DOHH2 (cell line): ENCODE measurements at regions not wholly inside any gene's neighbourhood (a gene's known extent, or its start where the extent isn't known, plus 50 kb on each side); places are given as distances from the start of the nearest gene placed in this dataset.

Experiments
- H3F3A ChIP-seq: fragments of 200-600 bp; sonication (generic), shearing (Covaris generic); 2 replicates; pipeline ENCODE4 v1.6.0; 2016; ENCODE audit warnings: antibody characterized with exemption, mild to moderate bottlenecking; ENCODE audit not compliant: control insufficient read depth, insufficient read depth
- H3K27ac ChIP-seq: fragments of 200-600 bp; sonication (generic); 2 replicates; pipeline ENCODE4 v1.5.1; 2014; ENCODE audit warnings: low read depth, mild to moderate bottlenecking, low read length, moderate library complexity
- H3K27me3 ChIP-seq: fragments of 200-600 bp; sonication (generic); 2 replicates; pipeline ENCODE4 v1.6.1; 2014; ENCODE audit warnings: mild to moderate bottlenecking, low read length, mixed read lengths; ENCODE audit not compliant: control insufficient read depth
- H3K36me3 ChIP-seq: fragments of 200-600 bp; sonication (generic); 2 replicates; pipeline ENCODE4 v1.6.1; 2014; ENCODE audit warnings: mild to moderate bottlenecking, low read length, moderate library complexity, mixed read lengths; ENCODE audit not compliant: control insufficient read depth
- H3K4me1 ChIP-seq: fragments of 200-600 bp; sonication (generic); 2 replicates; pipeline ENCODE4 v1.6.1; 2014; ENCODE audit warnings: mild to moderate bottlenecking, low read length, mixed read lengths; ENCODE audit not compliant: control insufficient read depth
- H3K4me2 ChIP-seq: fragments of 200-600 bp; sonication (generic); 2 replicates; pipeline ENCODE4 v1.6.0; 2014; ENCODE audit warnings: mild to moderate bottlenecking, low read length, moderate library complexity
- H3K4me3 ChIP-seq: fragments of 200-600 bp; sonication (generic); 2 replicates; pipeline ENCODE4 v1.5.1; 2014; ENCODE audit warnings: mild to moderate bottlenecking, low read length, mixed read lengths
- H3K79me2 ChIP-seq: fragments of 200-600 bp; sonication (generic); 2 replicates; pipeline ENCODE4 v1.6.1; 2014; ENCODE audit warnings: mild to moderate bottlenecking, low read length, mixed read lengths; ENCODE audit not compliant: control insufficient read depth
- H3K9me2 ChIP-seq: fragments of 200-600 bp; sonication (generic); replicated peaks from 2 replicates; pipeline ENCODE4 v1.6.1; 2014; ENCODE audit warnings: mild to moderate bottlenecking, low read length, mixed read lengths; ENCODE audit not compliant: control insufficient read depth
- H3K9me3 ChIP-seq: fragments of 200-600 bp; sonication (generic); 2 replicates; pipeline ENCODE4 v1.6.1; 2014; ENCODE audit warnings: antibody characterized with exemption, low read length, mixed read lengths; ENCODE audit not compliant: control insufficient read depth, insufficient read depth
- H4K20me1 ChIP-seq: fragments of 200-600 bp; sonication (generic); 2 replicates; pipeline ENCODE4 v1.6.0; 2014; ENCODE audit warnings: low read depth, mild to moderate bottlenecking, antibody characterized with exemption, low read length, moderate library complexity; ENCODE audit not compliant: control insufficient read depth, insufficient read depth
- CTCF ChIP-seq: fragments of 200-600 bp; sonication (generic); IDR thresholded peaks from one replicate; pipeline ENCODE4 v1.5.1; 2014; ENCODE audit warnings: antibody characterized with exemption, mild to moderate bottlenecking, low read depth, low read length; ENCODE audit not compliant: poor library complexity, severe bottlenecking
- EZH2phosphoT487 ChIP-seq: fragments of 200-600 bp; sonication (generic); IDR thresholded peaks from 2 replicates; pipeline ENCODE4 v1.6.1; 2017; ENCODE audit warnings: borderline replicate concordance, mild to moderate bottlenecking, antibody characterized with exemption, low read length, moderate library complexity, mixed read lengths

DNA sequence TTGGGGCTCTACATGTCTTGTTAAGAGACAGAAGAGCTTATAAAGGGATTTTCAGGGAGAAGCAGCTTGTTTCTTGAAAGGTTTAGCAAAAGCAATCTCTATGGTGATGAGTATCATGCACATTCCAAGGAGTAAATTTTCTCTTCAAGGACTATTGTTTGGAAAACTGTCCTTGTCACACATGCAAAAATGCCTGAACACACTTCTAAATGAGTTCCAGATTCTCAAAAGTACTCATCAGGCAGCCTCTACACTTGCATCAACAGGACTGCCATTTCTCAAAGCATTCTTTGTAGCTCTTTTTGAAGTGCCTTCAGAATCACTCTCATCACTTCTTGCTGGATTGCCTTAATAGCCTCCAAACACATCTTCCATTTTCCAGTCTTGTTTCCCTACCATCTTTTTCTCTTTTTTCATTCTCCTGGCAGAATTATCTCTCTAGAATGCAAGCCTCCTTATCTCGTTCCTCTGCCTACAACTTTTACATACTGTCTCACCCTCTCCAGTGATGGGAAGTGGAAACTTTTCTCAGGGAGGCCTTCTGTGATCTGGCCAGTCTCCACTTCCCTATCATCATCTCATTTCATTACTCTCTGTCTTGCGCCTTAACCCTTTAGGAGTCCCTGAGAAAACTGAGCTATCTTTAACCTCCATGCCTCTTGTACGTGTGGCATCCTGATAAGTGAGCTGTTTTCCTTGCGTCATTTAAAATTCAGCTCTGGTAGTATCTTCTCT lies 631.5 kb upstream of the TLE4 start:
- TF ChIP-seq CTCF (no peak), EZH2phosphoT487 (no peak)
- no peak overlapping the region for H3K4me2 ChIP-seq
- H3F3A ChIP-seq: no peaks in the 10 kb centered on the region
- H3K9me3 ChIP-seq: no peaks in the 10 kb centered on the region
- H3K36me3 ChIP-seq: no peaks in the 10 kb centered on the region
- H4K20me1 ChIP-seq: no peaks in the 10 kb centered on the region
- no peaks in the 10 kb centered on the region for H3K4me1 ChIP-seq
- no peak overlapping the region for H3K4me3 ChIP-seq
- H3K27ac ChIP-seq: no peak overlapping the region
- no peaks in the 10 kb centered on the region for H3K27me3 ChIP-seq
- no peaks in the 10 kb centered on the region for H3K9me2 ChIP-seq
- no peaks in the 10 kb centered on the region for H3K79me2 ChIP-seq

- Histone ChIP-seq H3K4me1 (no peaks in the 10 kb centered on the region), H3K9me3 (peaks cover 7% of the 10 kb centered on the region; the same call in 1 of the 2 replicates), H3K79me2 (no peaks in the 10 kb centered on the region), H3K36me3 (no peaks in the 10 kb centered on the region), H3K27me3 (no peaks in the 10 kb centered on the region), H3K9me2 (no peaks in the 10 kb centered on the region), H3K27ac (no peak overlapping the region), H3K4me3 (no peak overlapping the region), H3K4me2 (no peak overlapping the region), H3F3A (no peaks in the 10 kb centered on the region), H4K20me1 (no peaks in the 10 kb centered on the region)
- TF ChIP-seq EZH2phosphoT487 (no peak), CTCF (no peak)
These were observed 617.5 kb upstream of the TLE4 start for GRCh38 chr9:78954286-78954685.

GRCh38 chr9:78958892-78959291 lies 612.9 kb upstream of the TLE4 start:
- Histone ChIP-seq H3F3A (no peaks in the 10 kb centered on the region), H3K4me1 (no peaks in the 10 kb centered on the region), H3K9me3 (peaks cover 3% of the 10 kb centered on the region; the same call in 1 of the 2 replicates), H3K27ac (no peak overlapping the region), H4K20me1 (no peaks in the 10 kb centered on the region), H3K4me3 (no peak overlapping the region), H3K9me2 (no peaks in the 10 kb centered on the region), H3K36me3 (no peaks in the 10 kb centered on the region), H3K27me3 (no peaks in the 10 kb centered on the region), H3K4me2 (no peak overlapping the region), H3K79me2 (no peaks in the 10 kb centered on the region)
- TF ChIP-seq EZH2phosphoT487 (no peak), CTCF (peak; percentile 36)

GRCh38 chr9:78962156-78962555 lies 609.6 kb upstream of the TLE4 start:
- Histone ChIP-seq H3K79me2 (no peaks in the 10 kb centered on the region), H3K27me3 (no peaks in the 10 kb centered on the region), H3K4me2 (no peak overlapping the region), H3K9me3 (peaks cover 3% of the 10 kb centered on the region; the same call in 1 of the 2 replicates), H3K4me1 (no peaks in the 10 kb centered on the region), H3K9me2 (no peaks in the 10 kb centered on the region), H4K20me1 (no peaks in the 10 kb centered on the region), H3K36me3 (no peaks in the 10 kb centered on the region), H3K27ac (no peak overlapping the region), H3F3A (no peaks in the 10 kb centered on the region), H3K4me3 (no peak overlapping the region)
- no peak for TF ChIP-seq EZH2phosphoT487
- TF ChIP-seq CTCF: no peak
